B cell (primary cell): ENCODE measurements at regions not wholly inside any gene's neighbourhood (a gene's known extent, or its start where the extent isn't known, plus 50 kb on each side); places are given as distances from the start of the nearest gene placed in this dataset.

Experiments
- ATAC-seq: fragments of 200-7000 bp; cut with Tn5 transposase; one replicate; pipeline ENCODE4 v1.10.0; 2021; ENCODE audit warnings: low read depth, mild to moderate bottlenecking, moderate number of reproducible peaks, moderate library complexity
- CTCF ChIA-PET: fragments of 350-600 bp; sonication (Branson Sonifier 250); formaldehyde crosslinking; loops from one replicate; lab custom pipeline; 2021; ENCODE audit warnings: antibody characterized with exemption, inconsistent platforms; lab: Charles Lee
- POLR2A ChIA-PET: fragments of 350-600 bp; sonication (Branson Sonifier 250); formaldehyde crosslinking; loops from one replicate; lab custom pipeline; 2021; ENCODE audit warnings: antibody characterized with exemption; lab: Charles Lee
- DNase-seq: peaks from one replicate; pipeline ENCODE4 v3.0.0; 2013
- H2AFZ ChIP-seq: 2 replicates; pipeline ENCODE4 v1.6.1; 2012; ENCODE audit warnings: mild to moderate bottlenecking, low read depth, low read length; ENCODE audit not compliant: insufficient read depth, poor library complexity, severe bottlenecking
- H3K27ac ChIP-seq, 2 donors: 1 replicate in 1 of 2; 2 replicates in 1 of 2; pipeline ENCODE4 v1.5.1; 2012 to 2013; ENCODE audit warnings: low read length in 2 of 2, mild to moderate bottlenecking in 2 of 2, moderate library complexity in 1 of 2
- H3K27me3 ChIP-seq, 4 experiments: fragments of 200-600 bp in 1 of 4; sonication (generic) in 1 of 4; replicated peaks in 1 of 4; 1 replicate in 2 of 4; 2 replicates in 2 of 4; pipeline versions ENCODE4 v1.6.1 to v1.7.0; 2013 to 2016; ENCODE audit warnings: low read length in 3 of 4, mild to moderate bottlenecking in 2 of 4, mixed read lengths in 1 of 4, moderate library complexity in 1 of 4; ENCODE audit not compliant: insufficient read depth in 4 of 4, control insufficient read depth in 3 of 4; ENCODE audit errors: control extremely low read depth in 1 of 4
- H3K36me3 ChIP-seq, 2 experiments: replicated peaks in 1 of 2; 1 replicate in 1 of 2; 2 replicates in 1 of 2; pipeline versions ENCODE4 v1.6.1 to v1.7.1; 2013; ENCODE audit warnings: low read length in 1 of 2; ENCODE audit not compliant: insufficient read depth in 2 of 2, control insufficient read depth in 1 of 2; ENCODE audit errors: control extremely low read depth in 1 of 2, extremely low read depth in 1 of 2
- H3K4me1 ChIP-seq, 2 donors: fragments of 200-600 bp in 1 of 2; sonication (generic) in 1 of 2; 1 replicate in 1 of 2; 2 replicates in 1 of 2; pipeline versions ENCODE4 v1.5.1 to v1.6.1; 2013 to 2017; ENCODE audit warnings: low read length in 2 of 2; ENCODE audit not compliant: control insufficient read depth in 2 of 2, insufficient read depth in 2 of 2
- H3K4me2 ChIP-seq: replicated peaks from 2 replicates; pipeline ENCODE3; 2012; ENCODE audit warnings: mild to moderate bottlenecking, low read depth, low read length; ENCODE audit not compliant: poor library complexity, severe bottlenecking
- H3K4me3 ChIP-seq, 5 experiments: fragments of 200-600 bp in 1 of 5; sonication (generic) in 1 of 5; 1 replicate in 3 of 5; 2 replicates in 2 of 5; pipeline versions ENCODE4 v1.5.1 to v1.7.0; 2011 to 2016; ENCODE audit warnings: low read length in 4 of 5, mild to moderate bottlenecking in 4 of 5, low read depth in 2 of 5, control low read depth in 1 of 5, moderate library complexity in 1 of 5; ENCODE audit not compliant: insufficient read depth in 1 of 5; ENCODE audit errors: control extremely low read depth in 1 of 5, extremely low read depth in 1 of 5
- H3K79me2 ChIP-seq: fragments of 200-600 bp; sonication (generic); one replicate; pipeline ENCODE4 v1.6.0; 2016; ENCODE audit warnings: low read length; ENCODE audit not compliant: control insufficient read depth, insufficient read depth
- H3K9ac ChIP-seq: fragments of 200-600 bp; sonication (generic); 2 replicates; pipeline ENCODE4 v1.6.1; 2017; ENCODE audit warnings: mild to moderate bottlenecking, low read length, moderate library complexity
- H3K9me3 ChIP-seq, 3 donors: one replicate each; pipeline versions ENCODE4 v1.6.1 to v1.7.1; 2013; ENCODE audit warnings: low read length in 2 of 3; ENCODE audit not compliant: control insufficient read depth in 2 of 3, insufficient read depth in 1 of 3; ENCODE audit errors: control extremely low read depth in 1 of 3
- H4K20me1 ChIP-seq: 2 replicates; pipeline ENCODE4 v1.6.0; 2012; ENCODE audit warnings: mild to moderate bottlenecking, low read length; ENCODE audit not compliant: insufficient read depth, control insufficient read depth, poor library complexity, severe bottlenecking
- H3K27ac Mint-ChIP-seq: one replicate; pipeline ENCODE4 v1.8.0; 2021; ENCODE audit warnings: mixed read lengths
- H3K27me3 Mint-ChIP-seq: one replicate; pipeline ENCODE4 v1.8.0; 2021; ENCODE audit warnings: mixed read lengths
- H3K4me1 Mint-ChIP-seq: one replicate; pipeline ENCODE4 v1.8.0; 2021; ENCODE audit warnings: mixed read lengths
- H3K4me3 Mint-ChIP-seq: one replicate; pipeline ENCODE4 v1.8.0; 2021; ENCODE audit warnings: mixed read lengths
- H3K9me3 Mint-ChIP-seq: one replicate; pipeline ENCODE4 v1.8.0; 2022; ENCODE audit warnings: mixed read lengths; ENCODE audit not compliant: insufficient read depth
- CTCF ChIP-seq: fragments of 200-600 bp; IDR thresholded peaks from one replicate; pipeline ENCODE4 v1.8.0; 2022; ENCODE audit warnings: antibody characterized with exemption, mild to moderate bottlenecking
- EZH2 ChIP-seq: IDR thresholded peaks from 2 replicates; pipeline ENCODE4 v1.6.1; 2012; ENCODE audit warnings: borderline replicate concordance, low read depth, mild to moderate bottlenecking, moderate library complexity, low read length; ENCODE audit not compliant: insufficient read depth, poor library complexity, severe bottlenecking
- WGBS: methylation state at CpG from one replicate; pipeline ENCODE4 v1.1.5; 2013; ENCODE audit warnings: missing lambda C conversion rate; ENCODE audit not compliant: insufficient coverage; 5-methylcytosine and 5-hydroxymethylcytosine counted together
- intact Hi-C: fragments of 100-400 bp; cut with micrococcal nuclease; formaldehyde crosslinking; loops from one replicate; pipeline ENCODE4 v1.10.0; 2022

GRCh38 chr1:208731981-208732821, 488.0 kb upstream of the PLXNA2 start:
- H3K4me1 ChIP-seq: peaks cover 7% of the 10 kb centered on the region in 2 donors
- H4K20me1 ChIP-seq: no peaks in the 10 kb centered on the region
- H3K79me2 ChIP-seq: no peaks in the 10 kb centered on the region
- no peak overlapping the region for H3K27ac Mint-ChIP-seq
- H3K4me3 ChIP-seq: peak overlapping the region in 2 of 5 experiments; percentile 24 to 27
- H3K4me2 ChIP-seq: peak overlapping the region; percentile 55
- DNase-seq (peak; percentile 13), ATAC-seq (no peak)
- no peaks in the 10 kb centered on the region for H3K27me3 ChIP-seq
- POLR2A ChIA-PET: no interaction called here
- no peaks in the 10 kb centered on the region for H3K9me3 ChIP-seq
- peak overlapping the region; percentile 57 for H2AFZ ChIP-seq
- H3K36me3 ChIP-seq: no peaks in the 10 kb centered on the region
- CTCF ChIA-PET: no interaction called here
- H3K4me1 Mint-ChIP-seq: peaks cover 7% of the 10 kb centered on the region
- peak overlapping the region; percentile 39 for H3K9ac ChIP-seq
- H3K27me3 Mint-ChIP-seq: peaks cover 4% of the 10 kb centered on the region
- H3K4me3 Mint-ChIP-seq: peak overlapping the region; percentile 46
- 0% methylated on average over 2 of the region's 4 CpGs for WGBS
- H3K9me3 Mint-ChIP-seq: no peaks in the 10 kb centered on the region
- no peak overlapping the region for H3K27ac ChIP-seq
- TF ChIP-seq CTCF: no peak
- TF ChIP-seq EZH2: no peak
- intact Hi-C loops: no loop called here

- Mint-ChIP-seq H3K27me3 (no peaks in the 10 kb centered on the region), H3K27ac (no peak overlapping the region), H3K4me3 (no peak overlapping the region), H3K4me1 (peaks cover 6% of the 10 kb centered on the region), H3K9me3 (no peaks in the 10 kb centered on the region)
- Histone ChIP-seq H2AFZ (no peak overlapping the region), H3K4me2 (no peak overlapping the region), H3K27me3 (no peaks in the 10 kb centered on the region), H3K36me3 (no peaks in the 10 kb centered on the region), H3K4me1 (peaks cover 4 to 6% of the 10 kb centered on the region in 2 donors), H3K9ac (no peak overlapping the region), H3K4me3 (no peak overlapping the region), H3K79me2 (no peaks in the 10 kb centered on the region), H3K27ac (no peak overlapping the region), H4K20me1 (no peaks in the 10 kb centered on the region), H3K9me3 (no peaks in the 10 kb centered on the region)
- no peak for TF ChIP-seq EZH2
- no peak for TF ChIP-seq CTCF
- ATAC-seq (no peak), DNase-seq (no peak)
- ChIA-PET POLR2A (no interaction called here), CTCF (no interaction called here)
- WGBS: no CpG with 5 or more reads among the region's 4 CpGs
- intact Hi-C loops: no loop called here
These were observed 493.0 kb upstream of the PLXNA2 start for GRCh38 chr1:208737161-208737560.
